ENCODE measurements at regions not wholly inside any gene's neighbourhood (a gene's known extent, or its start where the extent isn't known, plus 50 kb on each side); places are given as distances from the start of the nearest gene placed in this dataset.
"Not testable (repeated sequence)": the region's sequence is repeated elsewhere in the genome, so short reads cannot be mapped to it uniquely, and the experiment has no call there.

DNA sequence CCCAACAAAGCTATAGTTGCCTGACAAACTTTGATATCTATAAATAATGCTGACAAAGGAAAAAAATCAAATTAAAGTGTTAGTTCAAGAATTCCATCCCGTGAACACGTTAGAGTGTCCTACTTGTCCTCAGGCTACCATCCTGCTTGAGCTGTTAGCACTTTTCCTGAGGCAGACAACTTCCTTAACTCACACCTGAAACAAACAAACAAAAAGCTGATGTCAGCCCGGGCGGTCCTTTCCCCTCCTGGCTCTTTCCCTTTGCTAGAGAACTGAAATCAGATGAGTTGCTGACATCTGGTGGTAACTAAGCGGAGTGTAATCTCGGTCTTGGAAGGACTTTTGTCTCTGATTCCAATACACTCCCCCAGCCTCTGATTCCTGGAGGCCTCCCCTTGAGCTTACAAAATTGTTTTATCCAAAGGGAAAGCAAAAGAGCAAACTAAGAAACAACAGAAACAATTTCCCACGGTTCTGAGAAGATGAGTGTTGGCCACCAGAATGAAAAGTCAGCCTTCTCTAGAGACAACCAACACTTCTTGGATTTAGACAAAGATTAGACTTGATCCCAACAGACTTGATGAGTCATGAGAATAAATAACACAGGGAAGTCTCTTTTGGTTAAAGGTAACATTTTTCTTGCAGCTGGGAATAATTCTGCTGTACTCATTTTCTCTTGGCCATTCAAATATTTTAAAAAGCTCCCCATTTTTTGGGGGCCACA lies 135.4 kb downstream of the PROX1 start:
- Mint-ChIP-seq H3K36me3 (no peaks in the 10 kb centered on the region), H3K4me3 (no peak overlapping the region), H3K4me1 (ENCODE audit: low read depth in 2 of 2) (no peaks in the 10 kb centered on the region), H3K27ac (no peak overlapping the region), H3K9me3 (peaks cover 4% of the 10 kb centered on the region), H3K27me3 (peaks cover 14 to 28% of the 10 kb centered on the region in 2 donors)
- DNase-seq (ENCODE audit: low spot score) (no peak), ATAC-seq (no peak)

DNA sequence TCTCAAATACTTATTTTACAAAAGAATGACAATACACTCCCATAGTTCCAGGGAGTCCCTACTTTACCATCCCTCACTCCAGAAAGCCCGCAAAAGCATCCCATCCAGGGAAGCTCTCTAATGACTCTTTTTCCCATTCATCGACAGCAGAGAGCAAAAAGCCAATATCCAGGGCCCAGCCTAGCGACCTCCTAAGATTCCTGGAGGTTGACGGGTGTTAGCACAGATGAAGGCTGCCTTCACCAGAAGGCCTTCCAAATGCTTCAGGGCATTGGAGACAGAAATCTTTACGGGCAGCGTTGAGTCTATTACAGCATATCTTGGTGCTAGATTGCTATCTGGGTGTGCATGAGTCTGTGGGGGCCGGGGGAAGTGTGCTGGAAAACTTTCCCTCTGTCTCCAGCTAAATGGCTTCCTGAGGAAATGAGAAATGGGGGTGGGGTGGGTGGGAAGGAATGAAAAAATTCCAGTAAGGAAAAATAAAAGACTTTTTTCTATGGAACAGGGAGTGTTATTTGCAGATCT lies 136.6 kb downstream of the PROX1 start:
- H3K4me3 Mint-ChIP-seq: no peak overlapping the region
- peaks cover 14 to 28% of the 10 kb centered on the region in 2 donors for H3K27me3 Mint-ChIP-seq
- H3K36me3 Mint-ChIP-seq: no peaks in the 10 kb centered on the region
- ATAC-seq (no peak), DNase-seq (ENCODE audit: low spot score) (no peak)
- peaks cover 3% of the 10 kb centered on the region for H3K9me3 Mint-ChIP-seq
- no peak overlapping the region for H3K27ac Mint-ChIP-seq
- H3K4me1 Mint-ChIP-seq (ENCODE audit: low read depth in 2 of 2): no peaks in the 10 kb centered on the region

DNA sequence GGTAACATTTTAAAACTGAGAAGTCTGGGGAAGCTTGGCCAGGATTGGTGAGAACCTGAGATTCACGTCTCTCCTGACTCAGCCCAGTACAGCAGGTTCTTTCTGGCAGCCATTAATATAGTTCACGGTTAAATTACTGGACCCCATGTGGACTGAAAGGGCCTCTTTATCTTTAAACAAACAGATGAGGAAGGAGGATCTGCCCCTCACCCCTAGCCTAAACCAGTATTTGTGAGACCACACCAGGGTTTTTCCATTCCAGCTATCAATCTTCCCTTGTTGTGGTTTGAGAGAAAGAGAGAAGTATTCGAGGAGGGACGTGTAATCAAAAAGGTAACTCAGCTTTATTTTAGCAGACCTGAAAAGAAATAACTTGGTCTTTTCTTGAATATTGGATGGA lies 137.1 kb downstream of the PROX1 start:
- no peaks in the 10 kb centered on the region for H3K36me3 Mint-ChIP-seq
- H3K27me3 Mint-ChIP-seq: peaks cover 14 to 28% of the 10 kb centered on the region in 2 donors
- H3K27ac Mint-ChIP-seq: no peak overlapping the region
- ATAC-seq (no peak), DNase-seq (ENCODE audit: low spot score) (no peak)
- H3K9me3 Mint-ChIP-seq: no peaks in the 10 kb centered on the region
- H3K4me3 Mint-ChIP-seq: no peak overlapping the region
- no peaks in the 10 kb centered on the region for H3K4me1 Mint-ChIP-seq (ENCODE audit: low read depth in 2 of 2)

DNA sequence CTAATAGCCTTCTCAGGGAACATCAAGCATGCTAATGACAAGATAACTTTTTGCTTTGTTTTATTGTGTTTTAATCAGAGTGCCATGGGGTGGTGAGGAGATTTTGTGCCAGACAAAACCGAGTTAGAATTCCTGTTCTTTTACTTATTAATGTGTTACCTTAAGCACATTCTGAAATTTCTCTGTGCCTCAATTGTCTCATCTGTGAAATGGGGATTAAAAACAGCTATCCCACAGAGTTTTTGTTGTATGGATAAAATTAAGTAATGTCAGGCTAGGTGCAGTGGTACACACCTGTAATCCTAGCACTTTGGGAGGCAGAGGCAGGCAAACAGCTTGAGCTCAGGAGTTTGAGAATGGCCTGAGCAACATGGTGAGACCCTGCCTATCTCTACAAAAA lies 138.0 kb downstream of the PROX1 start:
- Mint-ChIP-seq H3K4me1 (ENCODE audit: low read depth in 2 of 2) (no peaks in the 10 kb centered on the region), H3K36me3 (no peaks in the 10 kb centered on the region), H3K9me3 (no peaks in the 10 kb centered on the region), H3K4me3 (no peak overlapping the region), H3K27me3 (peaks cover 14 to 28% of the 10 kb centered on the region in 2 donors), H3K27ac (no peak overlapping the region)
- ATAC-seq (no peak), DNase-seq (ENCODE audit: low spot score) (no peak)

DNA sequence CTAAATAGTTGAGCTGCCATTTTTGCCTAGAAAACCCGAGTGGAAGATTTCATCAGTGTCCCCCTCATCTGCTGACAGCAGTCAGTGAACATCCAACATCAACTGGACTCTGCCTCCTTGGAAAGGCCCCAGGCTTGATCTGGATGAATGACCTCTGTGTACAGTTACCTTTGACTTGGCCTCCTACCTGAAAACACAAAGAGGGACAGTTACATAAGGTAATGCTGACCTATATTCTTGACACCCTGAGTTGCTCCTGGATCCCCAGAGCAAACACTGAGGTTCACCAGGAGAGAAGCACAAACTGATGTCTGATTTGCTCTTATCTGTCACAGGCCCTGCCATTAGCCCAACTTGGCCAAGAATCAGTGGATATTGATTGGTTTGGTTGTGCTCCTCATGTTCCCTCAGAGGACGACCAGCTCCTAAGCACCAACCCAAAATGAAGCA lies 138.9 kb downstream of the PROX1 start:
- DNase-seq (ENCODE audit: low spot score): no peak
- no peaks in the 10 kb centered on the region for H3K36me3 Mint-ChIP-seq
- no peaks in the 10 kb centered on the region for H3K4me1 Mint-ChIP-seq (ENCODE audit: low read depth in 2 of 2)
- no peak for ATAC-seq
- no peak overlapping the region for H3K27ac Mint-ChIP-seq
- peaks cover 18 to 29% of the 10 kb centered on the region in 2 donors for H3K27me3 Mint-ChIP-seq
- no peaks in the 10 kb centered on the region for H3K9me3 Mint-ChIP-seq
- H3K4me3 Mint-ChIP-seq: no peak overlapping the region

DNA sequence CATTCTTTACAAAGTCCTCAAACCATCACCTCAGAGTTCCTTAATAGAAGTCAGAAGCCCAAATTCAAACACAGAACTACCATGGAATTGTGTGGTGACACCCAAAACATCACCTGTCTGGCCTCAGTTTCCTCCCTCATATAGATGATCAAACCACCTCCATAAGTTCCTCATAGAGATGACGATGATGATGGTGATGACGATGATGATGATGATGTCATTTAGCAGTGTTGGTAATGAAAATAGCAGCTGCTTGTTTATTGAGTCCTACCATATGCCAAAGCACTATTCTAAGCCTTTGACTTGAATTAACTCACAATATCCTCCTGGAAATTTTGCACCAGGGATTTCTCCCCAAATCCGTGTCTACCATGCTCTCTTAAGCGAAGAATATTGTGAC lies 139.9 kb downstream of the PROX1 start:
- Mint-ChIP-seq H3K9me3 (no peaks in the 10 kb centered on the region), H3K4me1 (ENCODE audit: low read depth in 2 of 2) (no peaks in the 10 kb centered on the region), H3K27ac (no peak overlapping the region), H3K4me3 (no peak overlapping the region), H3K27me3 (peaks cover 18 to 32% of the 10 kb centered on the region in 2 donors), H3K36me3 (no peaks in the 10 kb centered on the region)
- no peak for ATAC-seq
- DNase-seq (ENCODE audit: low spot score): no peak

DNA sequence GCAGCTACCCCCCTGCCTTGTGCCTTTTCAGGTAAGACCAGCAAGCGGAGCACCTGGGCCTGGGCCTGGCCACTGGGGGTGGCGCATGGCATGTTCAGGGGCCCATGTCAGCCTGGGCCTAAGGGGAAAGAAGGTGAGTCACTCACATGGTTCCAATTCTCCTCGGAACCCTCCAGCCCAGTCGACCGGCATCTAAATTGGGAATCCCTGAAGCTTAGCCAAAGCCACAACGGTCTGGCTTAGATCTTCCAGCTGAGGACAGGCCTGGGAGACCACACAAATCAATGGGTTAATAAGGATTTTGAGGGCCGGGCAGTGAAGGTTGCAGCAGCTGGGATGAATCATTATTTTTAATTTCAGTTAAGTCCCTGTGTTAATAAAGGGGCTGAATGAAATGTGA lies 145.1 kb upstream of the SMYD2 start:
- H3K27ac Mint-ChIP-seq: no peak overlapping the region
- ATAC-seq (no peak), DNase-seq (ENCODE audit: low spot score) (no peak)
- H3K9me3 Mint-ChIP-seq: peaks cover 4% of the 10 kb centered on the region
- no peak overlapping the region for H3K4me3 Mint-ChIP-seq
- peaks cover 7 to 25% of the 10 kb centered on the region in 2 donors for H3K27me3 Mint-ChIP-seq
- H3K36me3 Mint-ChIP-seq: no peaks in the 10 kb centered on the region
- no peaks in the 10 kb centered on the region for H3K4me1 Mint-ChIP-seq (ENCODE audit: low read depth in 2 of 2)

DNA sequence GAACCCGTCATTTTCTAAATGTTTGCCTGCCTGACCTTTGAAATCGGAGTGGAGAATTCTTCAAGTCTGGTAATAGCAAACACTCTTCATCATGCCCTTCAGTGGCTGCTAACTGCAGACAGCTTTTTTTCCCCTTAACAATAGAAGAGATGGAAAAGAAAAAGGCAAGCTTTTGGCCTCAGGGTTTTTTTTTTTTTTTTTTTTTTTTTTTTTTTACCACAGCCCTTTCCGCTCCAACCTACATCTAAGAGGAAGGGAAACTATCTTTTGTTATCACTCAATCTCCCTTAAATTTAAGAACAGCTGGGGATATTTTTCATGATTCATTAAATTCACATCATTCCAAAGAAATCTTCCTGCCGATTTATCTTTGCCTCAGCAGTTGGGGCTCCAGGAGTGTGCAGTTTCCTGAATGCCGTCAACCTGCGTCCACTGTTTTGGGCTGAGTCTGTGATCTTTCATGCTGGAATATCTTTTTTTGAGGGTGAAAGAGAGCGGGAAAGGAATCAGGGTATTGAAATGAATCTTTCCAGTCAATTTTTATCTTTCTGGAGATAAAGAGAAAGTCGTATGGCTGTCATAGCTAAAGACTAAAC lies 144.5 kb upstream of the SMYD2 start:
- ATAC-seq: no peak
- H3K27me3 Mint-ChIP-seq: peaks cover 5 to 21% of the 10 kb centered on the region in 2 donors

DNA sequence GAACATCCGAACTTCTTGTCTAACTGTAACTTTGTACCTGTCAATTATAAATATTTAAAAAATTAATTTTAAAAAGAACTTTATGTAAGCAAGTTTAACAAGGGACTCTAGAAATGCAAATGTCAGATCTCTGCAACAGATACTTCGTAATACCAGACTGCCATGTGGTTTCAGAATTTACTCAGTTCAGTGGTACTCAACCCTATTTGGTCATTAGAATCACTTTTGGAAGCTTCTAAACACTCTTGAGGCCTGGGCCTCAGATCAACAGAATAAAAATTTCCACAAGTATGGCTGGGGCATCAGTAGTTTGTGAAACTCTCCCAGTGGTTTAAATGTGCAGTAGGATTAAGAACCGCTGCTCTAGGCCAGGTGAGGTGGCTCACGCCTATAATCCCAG lies 139.5 kb upstream of the SMYD2 start:
- H3K9me3 Mint-ChIP-seq: peaks cover 4% of the 10 kb centered on the region
- peaks cover 5 to 20% of the 10 kb centered on the region in 2 donors for H3K27me3 Mint-ChIP-seq
- no peaks in the 10 kb centered on the region for H3K36me3 Mint-ChIP-seq
- ATAC-seq (no peak), DNase-seq (ENCODE audit: low spot score) (no peak)
- no peak overlapping the region for H3K27ac Mint-ChIP-seq
- no peak overlapping the region for H3K4me3 Mint-ChIP-seq
- no peaks in the 10 kb centered on the region for H3K4me1 Mint-ChIP-seq (ENCODE audit: low read depth in 2 of 2)

More for the DNA sequence above, 144.5 kb upstream of the SMYD2 start:
- no peak overlapping the region for H3K27ac Mint-ChIP-seq
- H3K4me1 Mint-ChIP-seq (ENCODE audit: low read depth in 2 of 2): no peaks in the 10 kb centered on the region
- no peaks in the 10 kb centered on the region for H3K36me3 Mint-ChIP-seq
- no peak for DNase-seq (ENCODE audit: low spot score)
- H3K4me3 Mint-ChIP-seq: no peak overlapping the region
- H3K9me3 Mint-ChIP-seq: peaks cover 4% of the 10 kb centered on the region

DNA sequence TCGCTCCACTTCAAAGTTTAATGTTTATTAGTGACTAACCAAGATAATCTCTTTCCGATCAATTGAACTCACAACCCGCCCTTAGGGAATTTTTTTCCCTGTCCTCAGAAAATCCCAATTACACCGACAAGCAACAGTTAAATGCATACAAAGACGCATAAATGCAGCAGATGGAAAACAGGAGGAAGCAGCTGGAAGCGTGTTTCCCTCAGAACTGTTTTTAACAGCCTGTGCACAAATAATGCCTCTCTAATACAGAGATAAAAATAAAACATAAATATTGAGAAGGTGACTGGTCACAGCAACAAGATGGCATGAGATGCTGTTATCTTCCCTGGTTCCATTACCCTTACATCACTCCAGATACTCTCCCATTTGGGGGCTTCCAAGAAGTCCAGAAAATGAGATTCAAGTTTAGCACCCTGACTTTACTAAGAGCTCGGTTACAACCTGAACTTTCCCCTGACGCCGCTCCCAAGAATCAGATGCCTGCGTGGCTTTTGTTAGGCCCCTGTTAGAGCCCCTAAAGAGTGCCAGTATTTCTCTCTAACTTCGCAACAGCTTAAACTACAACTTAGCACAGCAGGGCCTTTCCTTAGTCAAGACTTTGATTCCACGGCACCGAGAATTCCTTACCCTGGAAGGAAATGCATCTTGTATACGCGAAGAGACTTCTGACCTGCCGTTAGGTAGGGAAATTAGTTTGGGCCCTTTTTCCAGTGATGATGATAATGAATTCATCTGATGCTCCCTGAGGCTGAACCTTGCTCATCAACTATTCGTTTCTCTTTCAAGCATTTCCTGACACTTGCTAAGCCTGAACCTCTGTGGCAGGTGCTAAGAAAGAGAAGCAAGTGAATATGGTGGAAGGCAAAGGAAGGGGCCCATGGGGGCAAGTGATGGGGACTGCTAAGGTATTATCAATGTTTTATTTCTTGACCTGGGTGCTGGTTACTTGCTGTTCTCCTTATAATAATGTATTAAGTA lies 137.7 kb upstream of the SMYD2 start:
- ATAC-seq (no peak), DNase-seq (ENCODE audit: low spot score) (no peak)
- no peaks in the 10 kb centered on the region for H3K4me1 Mint-ChIP-seq (ENCODE audit: low read depth in 2 of 2)
- no peak overlapping the region for H3K4me3 Mint-ChIP-seq
- peaks cover 4% of the 10 kb centered on the region for H3K9me3 Mint-ChIP-seq
- H3K36me3 Mint-ChIP-seq: no peaks in the 10 kb centered on the region
- H3K27me3 Mint-ChIP-seq: peaks cover 8 to 18% of the 10 kb centered on the region in 2 donors
- no peak overlapping the region for H3K27ac Mint-ChIP-seq

DNA sequence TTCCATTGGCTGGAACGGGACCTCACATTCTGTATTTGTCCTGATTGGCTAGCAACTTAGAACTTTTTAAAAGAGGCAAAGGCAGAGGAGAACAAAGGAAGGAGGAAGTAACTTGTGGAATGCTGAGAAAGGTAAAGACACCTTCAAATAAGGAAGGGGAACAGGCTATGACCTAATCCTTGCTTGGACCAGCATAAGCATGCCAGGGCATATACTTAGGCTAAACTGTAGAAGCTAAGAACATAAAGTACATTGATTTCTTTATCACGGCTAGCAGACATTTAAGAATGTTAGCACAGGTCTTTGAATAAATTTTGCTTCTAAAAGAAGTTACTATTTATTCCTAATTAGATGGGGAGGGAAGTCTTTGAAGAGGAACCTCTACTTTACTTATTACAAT lies 136.4 kb upstream of the SMYD2 start:
- not testable (repeated sequence) for DNase-seq (ENCODE audit: low spot score); H3K27ac Mint-ChIP-seq; H3K36me3 Mint-ChIP-seq; ATAC-seq; H3K4me1 Mint-ChIP-seq (ENCODE audit: low read depth in 2 of 2); H3K9me3 Mint-ChIP-seq; H3K4me3 Mint-ChIP-seq
- H3K27me3 Mint-ChIP-seq: peaks cover 13 to 23% of the 10 kb centered on the region in 2 donors

DNA sequence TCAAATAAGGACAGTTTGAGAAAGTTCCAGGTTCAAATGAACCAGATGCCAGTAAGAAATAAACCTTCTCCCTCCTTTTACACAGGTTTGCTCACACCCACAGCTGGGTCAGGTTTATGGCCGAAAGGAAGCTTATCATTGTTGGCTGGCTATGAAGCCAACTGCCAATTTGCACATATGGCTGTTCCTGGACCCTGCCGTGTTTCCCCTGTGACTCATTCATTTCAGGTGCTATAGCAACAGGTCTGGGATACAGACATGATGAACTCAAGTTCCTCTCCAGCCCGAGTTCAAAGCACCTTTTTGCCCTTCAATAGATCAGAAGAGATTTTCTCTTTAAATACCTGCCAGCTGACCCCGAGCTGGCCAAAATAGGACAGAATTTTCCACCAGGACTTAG lies 134.4 kb upstream of the SMYD2 start:
- H3K27me3 Mint-ChIP-seq: peaks cover 12 to 30% of the 10 kb centered on the region in 2 donors
- DNase-seq (ENCODE audit: low spot score) (no peak), ATAC-seq (no peak)
- H3K4me3 Mint-ChIP-seq: no peak overlapping the region
- H3K36me3 Mint-ChIP-seq: no peaks in the 10 kb centered on the region
- no peaks in the 10 kb centered on the region for H3K9me3 Mint-ChIP-seq
- H3K4me1 Mint-ChIP-seq (ENCODE audit: low read depth in 2 of 2): no peaks in the 10 kb centered on the region
- H3K27ac Mint-ChIP-seq: no peak overlapping the region

DNA sequence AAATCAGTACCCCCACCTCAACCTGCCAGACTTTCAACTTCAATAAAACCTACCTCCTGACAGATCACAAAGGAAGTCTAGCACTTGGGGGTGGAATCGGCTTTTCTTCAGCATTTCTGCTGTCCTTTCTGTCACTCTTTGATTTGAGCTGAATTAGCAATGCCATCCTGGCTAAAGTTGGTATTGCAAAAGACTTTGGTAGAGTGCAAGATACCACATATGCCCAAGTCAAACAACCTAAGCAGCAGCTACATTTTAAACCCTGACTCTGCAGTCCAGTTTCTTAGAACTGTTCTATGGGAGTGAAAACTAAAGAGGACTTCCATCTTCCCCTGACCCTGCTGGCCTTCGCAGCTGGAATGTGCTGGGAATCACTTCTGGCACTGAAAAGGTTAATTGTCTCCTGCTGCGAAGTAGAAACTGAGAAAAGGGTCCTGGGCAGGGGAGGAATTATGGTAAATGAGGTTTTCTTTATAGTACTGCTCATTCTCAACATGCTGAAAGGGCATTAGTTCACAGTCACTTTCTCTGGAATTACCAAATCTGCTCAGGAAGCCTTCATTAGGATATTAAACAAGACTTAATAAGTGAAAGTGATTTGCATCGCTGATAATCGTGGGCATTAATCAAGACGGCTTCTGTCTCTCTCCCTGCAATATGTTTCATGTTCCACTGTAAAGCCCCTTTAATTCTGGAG lies 126.2 kb upstream of the SMYD2 start:
- H3K27me3 Mint-ChIP-seq: peaks cover 14 to 47% of the 10 kb centered on the region in 2 donors
- H3K27ac Mint-ChIP-seq: no peak overlapping the region
- H3K36me3 Mint-ChIP-seq: no peaks in the 10 kb centered on the region
- H3K4me1 Mint-ChIP-seq (ENCODE audit: low read depth in 2 of 2): no peaks in the 10 kb centered on the region
- H3K4me3 Mint-ChIP-seq: no peak overlapping the region
- DNase-seq (ENCODE audit: low spot score) (no peak), ATAC-seq (no peak)
- no peaks in the 10 kb centered on the region for H3K9me3 Mint-ChIP-seq
